Esophagus squamous epithelium (tissue), 5 donors: ENCODE measurements at regions not wholly inside any gene's neighbourhood (a gene's known extent, or its start where the extent isn't known, plus 50 kb on each side); places are given as distances from the start of the nearest gene placed in this dataset.

ENCODE experiments used
- DNase-seq: peaks from one replicate; lab custom pipeline; 2025; lab: John Stamatoyannopoulos, UW
- H3K27ac ChIP-seq, 4 donors: fragments of 200-600 bp; sonication (generic); one replicate each; pipeline ENCODE4 v1.5.1; 2016 to 2019; ENCODE audit warnings: mild to moderate bottlenecking in 1 of 4
- H3K27me3 ChIP-seq, 4 donors: fragments of 200-600 bp; sonication (generic); 1 replicate in 3 of 4; 2 replicates in 1 of 4; pipeline versions ENCODE4 v1.5.1 to v1.6.0; 2017 to 2021; ENCODE audit warnings: antibody characterized with exemption in 1 of 4
- H3K36me3 ChIP-seq, 3 donors: fragments of 200-600 bp; sonication (generic); one replicate each; pipeline ENCODE4 v1.5.1; 2016 to 2019
- H3K4me1 ChIP-seq, 3 donors: fragments of 200-600 bp; sonication (generic); one replicate each; pipeline ENCODE4 v1.5.1; 2017 to 2019
- H3K4me3 ChIP-seq, 4 donors: fragments of 200-600 bp; sonication (generic); 1 replicate in 3 of 4; 2 replicates in 1 of 4; pipeline ENCODE4 v1.5.1; 2016 to 2019; ENCODE audit warnings: mild to moderate bottlenecking in 2 of 4, moderate library complexity in 1 of 4
- H3K9me3 ChIP-seq, 3 donors: fragments of 200-600 bp; sonication (generic); one replicate each; pipeline ENCODE4 v1.5.1; 2016 to 2019
- CTCF ChIP-seq, 6 experiments: fragments of 450-650 bp in 4 of 6; fragments of 200-600 bp in 2 of 6; sonication (generic) in 2 of 6; IDR thresholded peaks; one replicate each; pipeline ENCODE4 v1.5.1; 2016 to 2019; ENCODE audit warnings: antibody characterized with exemption in 6 of 6, mild to moderate bottlenecking in 4 of 6, moderate library complexity in 4 of 6
- POLR2A ChIP-seq, 4 donors: fragments of 450-650 bp; IDR thresholded peaks; one replicate each; pipeline ENCODE4 v1.6.1; 2017; ENCODE audit warnings: antibody characterized with exemption in 4 of 4, mild to moderate bottlenecking in 4 of 4, moderate library complexity in 3 of 4
- WGBS, 2 donors: methylation state at CpG; one replicate each; pipeline ENCODE4 v1.1.5; 2018; 5-methylcytosine and 5-hydroxymethylcytosine counted together
- intact Hi-C: fragments of 100-400 bp; cut with DNase I; formaldehyde crosslinking; loops from one replicate; pipeline ENCODE4 v1.15.0; 2022
- donor health status: DM: yes; HTN: yes; CAD: no.

DNA sequence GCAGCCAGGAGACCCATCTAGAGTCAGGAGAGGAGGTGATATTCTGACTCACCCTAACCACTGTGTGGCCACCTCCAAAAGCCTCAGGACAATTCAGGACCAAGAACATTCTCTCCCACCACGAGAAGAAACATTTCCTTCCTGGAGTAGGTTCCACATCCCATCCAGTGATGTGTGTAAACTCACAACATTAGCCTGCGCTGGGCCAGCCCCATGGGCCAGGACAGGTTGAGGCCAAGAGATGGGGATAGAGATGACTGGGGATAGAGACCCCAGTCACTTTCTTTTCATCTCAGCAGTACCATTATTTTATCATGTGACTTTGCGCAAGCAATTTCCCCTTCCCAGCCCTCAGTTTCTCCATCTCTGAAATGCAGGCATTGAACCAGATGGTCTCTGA lies 126.6 kb upstream of the PTPRT start:
- Histone ChIP-seq H3K27me3 (peaks cover 0 to 4% (median 0%) of the 10 kb centered on the region in 4 donors), H3K9me3 (no peaks in the 10 kb centered on the region), H3K4me3 (no peak overlapping the region), H3K36me3 (no peaks in the 10 kb centered on the region), H3K4me1 (no peaks in the 10 kb centered on the region), H3K27ac (no peak overlapping the region)
- intact Hi-C loops: no loop called here
- WGBS, 2 donors: 58 to 63% methylated on average over 3 of the region's 3 CpGs
- TF ChIP-seq CTCF (IDR thresholded peaks at IDR 0.05): no peak
- no peak for TF ChIP-seq POLR2A (IDR thresholded peaks at IDR 0.05)
- DNase-seq: no peak

DNA sequence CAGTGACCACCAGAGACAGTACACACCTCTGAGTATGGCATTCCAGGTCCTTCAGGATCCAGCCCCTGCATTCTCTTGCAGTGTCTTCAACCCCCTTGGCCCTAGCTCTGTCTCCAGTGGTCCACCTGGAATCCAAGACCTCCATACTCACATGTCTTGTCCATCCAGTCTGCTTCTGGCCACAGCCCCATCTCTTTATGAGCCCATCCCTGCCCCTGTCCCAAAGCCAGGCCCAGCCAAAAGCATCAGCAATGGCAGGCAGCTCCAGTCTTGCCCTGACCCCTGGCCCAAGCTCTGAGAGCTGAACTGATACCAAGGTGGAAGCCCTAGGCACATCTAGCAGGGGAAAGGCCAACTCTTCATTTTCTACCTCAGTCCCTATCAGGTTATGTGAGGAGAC lies 119.6 kb upstream of the PTPRT start:
- Histone ChIP-seq H3K4me1 (no peaks in the 10 kb centered on the region), H3K36me3 (no peaks in the 10 kb centered on the region), H3K4me3 (no peak overlapping the region), H3K9me3 (peaks cover 0 to 6% (median 0%) of the 10 kb centered on the region in 3 donors), H3K27me3 (no peaks in the 10 kb centered on the region), H3K27ac (no peak overlapping the region)
- intact Hi-C loops: no loop called here
- no peak for DNase-seq
- no peak for TF ChIP-seq CTCF (IDR thresholded peaks at IDR 0.05)
- no peak for TF ChIP-seq POLR2A (IDR thresholded peaks at IDR 0.05)

DNA sequence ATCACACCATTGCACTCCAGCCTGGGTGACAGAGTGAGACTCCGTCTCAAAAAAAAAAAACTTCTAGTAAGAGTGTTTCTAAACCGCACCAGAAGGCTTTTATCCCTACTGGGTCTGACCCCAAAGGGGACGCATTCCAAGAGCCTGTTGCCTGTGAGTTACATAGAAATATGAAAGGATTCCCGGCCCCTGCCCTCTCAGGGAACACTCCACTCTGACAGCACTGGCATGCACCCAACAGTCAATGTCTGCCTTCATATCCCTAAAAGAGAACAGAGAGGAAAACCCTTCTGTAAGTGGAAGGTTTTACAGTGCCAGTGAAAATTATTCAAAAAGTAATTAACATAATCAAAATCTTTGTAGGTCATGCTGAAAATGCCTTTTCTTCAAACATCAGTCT lies 117.1 kb upstream of the PTPRT start:
- Histone ChIP-seq H3K4me3 (no peak overlapping the region), H3K27ac (no peak overlapping the region), H3K4me1 (no peaks in the 10 kb centered on the region), H3K27me3 (no peaks in the 10 kb centered on the region), H3K36me3 (no peaks in the 10 kb centered on the region), H3K9me3 (peaks cover 0 to 6% (median 0%) of the 10 kb centered on the region in 3 donors)
- WGBS, 2 donors: 48 to 63% methylated on average over 4 of the region's 4 CpGs
- TF ChIP-seq POLR2A (IDR thresholded peaks at IDR 0.05): no peak
- TF ChIP-seq CTCF (IDR thresholded peaks at IDR 0.05): no peak
- intact Hi-C loops: no loop called here
- DNase-seq: no peak

DNA sequence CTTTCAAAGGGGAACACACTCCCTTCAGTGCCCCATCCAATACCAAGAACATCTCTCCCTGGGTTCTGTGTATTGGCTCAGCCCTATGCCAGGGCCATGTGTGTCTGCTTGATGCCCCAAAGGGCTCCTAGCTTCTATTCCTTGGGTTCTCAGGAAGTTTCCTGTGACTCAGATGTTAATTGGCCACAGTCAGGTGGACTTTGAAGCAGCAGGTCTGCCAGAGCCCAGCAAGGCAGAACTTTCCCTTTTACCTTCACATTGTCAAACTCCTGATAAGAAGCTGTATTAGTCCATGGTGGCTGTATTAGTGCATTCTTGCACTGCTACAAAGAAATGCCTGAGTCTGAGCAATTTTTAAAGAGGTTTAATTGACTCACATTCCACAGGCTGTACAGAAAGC lies 116.0 kb upstream of the PTPRT start:
- Histone ChIP-seq H3K4me1 (no peaks in the 10 kb centered on the region), H3K27me3 (no peaks in the 10 kb centered on the region), H3K27ac (no peak overlapping the region), H3K36me3 (no peaks in the 10 kb centered on the region), H3K4me3 (no peak overlapping the region), H3K9me3 (peaks cover 0 to 6% (median 0%) of the 10 kb centered on the region in 3 donors)
- TF ChIP-seq POLR2A (IDR thresholded peaks at IDR 0.05) (no peak), CTCF (IDR thresholded peaks at IDR 0.05) (no peak)
- intact Hi-C loops: no loop called here
- DNase-seq: no peak

DNA sequence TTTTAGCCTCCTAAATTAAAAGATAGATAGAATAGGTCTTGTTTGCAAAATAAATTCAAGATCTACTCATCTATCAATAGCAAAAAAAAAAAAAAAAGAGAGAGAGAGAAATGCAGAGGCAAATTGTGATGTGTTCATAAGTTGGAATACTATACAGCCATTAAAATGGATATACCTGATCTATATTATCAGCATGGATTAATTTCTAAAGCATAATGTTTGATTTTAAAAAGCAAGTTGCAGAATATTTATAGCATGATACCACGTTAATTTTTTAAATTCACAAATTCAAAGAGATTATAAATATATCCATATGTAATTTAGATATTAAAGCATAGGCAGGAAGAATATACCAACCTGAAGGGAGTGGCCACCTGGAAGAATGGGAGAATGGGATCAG lies 114.9 kb upstream of the PTPRT start:
- Histone ChIP-seq H3K36me3 (no peaks in the 10 kb centered on the region), H3K27ac (no peak overlapping the region), H3K27me3 (no peaks in the 10 kb centered on the region), H3K4me1 (no peaks in the 10 kb centered on the region), H3K9me3 (peaks cover 0 to 6% (median 0%) of the 10 kb centered on the region in 3 donors), H3K4me3 (no peak overlapping the region)
- 83 to 89% methylated on average over 1 of the region's 1 CpG for WGBS, 2 donors
- TF ChIP-seq CTCF (IDR thresholded peaks at IDR 0.05) (no peak), POLR2A (IDR thresholded peaks at IDR 0.05) (no peak)
- no peak for DNase-seq
- intact Hi-C loops: no loop called here
